ENCODE measurements at regions not wholly inside any gene's neighbourhood (a gene's known extent, or its start where the extent isn't known, plus 50 kb on each side); places are given as distances from the start of the nearest gene placed in this dataset.
"Not testable (repeated sequence)": the region's sequence is repeated elsewhere in the genome, so short reads cannot be mapped to it uniquely, and the experiment has no call there.

DNA sequence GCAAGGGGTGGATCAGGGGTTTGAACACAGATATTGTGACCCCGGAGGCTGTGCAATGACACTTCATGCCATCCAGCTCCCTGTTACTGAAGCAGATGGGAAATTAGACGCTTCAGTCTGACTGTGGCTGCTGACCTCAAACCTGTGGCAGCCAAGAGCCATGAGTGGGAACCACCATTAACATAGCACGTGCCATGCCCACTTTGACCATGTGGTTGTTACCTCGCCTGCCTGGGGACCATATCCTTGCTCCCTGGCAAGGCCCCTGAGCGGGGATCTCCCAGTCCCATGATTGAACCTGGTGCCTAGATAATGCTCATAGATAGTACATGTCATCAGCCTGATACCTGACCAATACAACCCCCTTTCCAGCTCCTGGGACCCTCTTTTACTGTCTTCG lies 68.9 kb downstream of the CYP26B1 start:
- intact Hi-C loops (cut with micrococcal nuclease) = no loop called here

- intact Hi-C loops (cut with micrococcal nuclease) = no loop called here
Measured at GRCh38 chr2:72077702-72078169, 69.9 kb downstream of the CYP26B1 start.

- intact Hi-C loops (cut with micrococcal nuclease) = not testable (repeated sequence)
Measured at GRCh38 chr2:72073373-72073772, 74.3 kb downstream of the CYP26B1 start.

- intact Hi-C loops (cut with micrococcal nuclease) = not testable (repeated sequence)
Measured at GRCh38 chr2:72064197-72064596, 83.5 kb downstream of the CYP26B1 start.

DNA sequence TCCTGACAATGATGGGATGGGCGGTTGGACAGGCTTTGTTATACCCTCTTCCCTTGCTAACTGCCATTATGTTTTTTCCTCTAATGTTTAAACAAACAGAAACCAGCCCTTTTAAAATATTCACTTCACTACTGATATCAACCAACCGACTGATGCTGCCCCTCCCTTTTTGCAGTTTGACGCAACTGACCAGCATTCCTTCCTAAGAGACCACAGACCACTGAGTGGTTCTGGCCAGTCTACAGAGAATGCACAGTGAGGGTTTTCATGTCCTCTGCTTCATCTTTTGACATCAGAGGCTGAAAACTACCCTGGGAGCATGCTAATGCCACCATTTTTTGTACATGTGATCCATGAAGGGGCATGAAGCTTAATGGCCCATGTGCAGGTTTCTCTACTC lies 85.3 kb downstream of the CYP26B1 start:
- intact Hi-C loops (cut with micrococcal nuclease) = no loop called here

DNA sequence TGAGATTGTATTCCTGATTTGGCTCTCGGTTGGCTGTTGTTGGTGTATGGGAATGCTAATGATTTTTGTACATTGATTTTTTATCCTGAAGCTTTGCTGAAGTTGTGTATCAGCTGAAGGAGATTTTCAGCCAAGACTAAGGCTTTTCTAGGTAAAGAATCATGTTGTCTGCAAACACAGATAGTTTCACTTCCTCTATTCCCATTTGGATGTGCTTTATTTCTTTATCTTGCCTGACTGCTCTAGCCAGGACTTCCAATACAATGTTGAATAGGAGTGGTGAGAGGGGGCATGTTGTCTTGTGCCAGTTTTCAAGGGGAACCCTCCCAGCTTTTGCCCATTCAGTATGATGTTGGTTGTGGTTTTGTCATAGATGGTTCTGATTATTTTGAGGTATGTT lies 90.4 kb downstream of the CYP26B1 start:
- intact Hi-C loops (cut with micrococcal nuclease) = no loop called here

GRCh38 chr2:72051971-72052505 lies 95.6 kb downstream of the CYP26B1 start:
- intact Hi-C loops (cut with micrococcal nuclease) = no loop called here

- intact Hi-C loops (cut with micrococcal nuclease) = no loop called here
Measured at GRCh38 chr2:72051204-72051603, 96.5 kb downstream of the CYP26B1 start.

DNA sequence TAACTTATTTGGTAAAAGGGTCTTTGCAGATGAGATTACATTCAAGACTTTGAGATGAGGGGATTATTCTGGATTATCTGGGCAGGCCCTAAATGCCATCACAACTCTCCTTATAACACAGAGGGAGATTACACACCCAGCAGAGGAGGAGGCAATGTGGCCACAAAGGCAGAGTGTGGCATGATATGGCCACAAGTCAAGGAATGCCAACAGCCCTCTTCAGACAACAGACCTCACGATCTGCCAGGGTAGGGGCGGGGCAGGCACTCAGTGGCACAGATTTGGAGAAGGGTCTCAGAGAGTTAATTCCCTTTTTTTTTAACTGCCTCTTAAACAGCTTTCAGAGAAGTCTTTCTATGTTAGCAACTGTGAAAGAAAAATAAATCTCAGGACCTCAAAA lies 96.9 kb downstream of the CYP26B1 start:
- intact Hi-C loops (cut with micrococcal nuclease) = no loop called here

- intact Hi-C loops (cut with micrococcal nuclease) = no loop called here
Measured at GRCh38 chr2:72048881-72049477, 98.7 kb downstream of the CYP26B1 start.

GRCh38 chr2:72043985-72044384 lies 103.7 kb downstream of the CYP26B1 start:
- intact Hi-C loops (cut with micrococcal nuclease) = no loop called here

GRCh38 chr2:72041638-72042111 lies 106.0 kb downstream of the CYP26B1 start:
- intact Hi-C loops (cut with micrococcal nuclease) = no loop called here

- intact Hi-C loops (cut with micrococcal nuclease) = no loop called here
Measured at GRCh38 chr2:72040629-72041571, 106.8 kb downstream of the CYP26B1 start.

- intact Hi-C loops (cut with micrococcal nuclease) = no loop called here
Measured at GRCh38 chr2:72038524-72038923, 109.1 kb downstream of the CYP26B1 start.

DNA sequence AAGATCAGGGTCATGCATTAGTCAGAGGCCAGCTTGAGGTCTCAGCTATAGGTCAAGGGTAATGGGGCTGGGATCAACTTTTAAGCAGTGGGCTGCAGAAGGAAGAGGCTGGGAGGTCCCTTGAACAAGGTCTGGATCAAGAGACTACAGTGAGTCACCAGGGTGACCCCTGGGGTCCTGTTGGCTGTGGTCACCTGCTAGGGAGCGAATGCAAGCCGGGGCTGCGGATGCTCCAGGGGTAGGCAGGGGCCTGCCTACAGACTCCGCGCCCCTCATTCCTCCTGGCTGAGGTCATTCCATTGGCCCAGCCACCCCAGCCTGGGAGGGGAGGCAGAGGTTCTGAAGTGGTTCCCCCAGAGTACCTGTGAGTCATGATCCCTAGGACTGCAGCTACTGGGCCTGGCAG lies 110.4 kb downstream of the CYP26B1 start:
- intact Hi-C loops (cut with micrococcal nuclease) = no loop called here

DNA sequence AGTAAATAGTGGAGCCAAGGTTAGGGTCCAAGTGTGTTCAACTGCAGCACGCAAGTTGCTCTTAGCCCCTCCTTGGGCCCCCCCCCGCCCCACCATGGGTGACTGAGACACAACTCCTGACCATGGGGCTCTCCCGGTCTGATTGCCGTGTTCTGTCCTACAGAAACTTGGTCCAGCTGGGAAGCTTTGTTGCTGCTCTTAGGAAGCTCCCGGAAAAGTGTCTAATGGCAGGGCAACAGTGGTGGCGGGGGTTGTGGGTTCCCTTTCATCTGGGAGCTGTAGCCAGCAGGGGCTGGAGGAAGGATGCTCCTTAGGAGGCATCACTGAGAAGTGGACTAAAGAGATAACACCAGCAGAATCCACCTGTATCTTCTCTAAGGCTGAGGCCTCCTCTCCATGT lies 111.1 kb downstream of the CYP26B1 start:
- intact Hi-C loops (cut with micrococcal nuclease) = no loop called here

DNA sequence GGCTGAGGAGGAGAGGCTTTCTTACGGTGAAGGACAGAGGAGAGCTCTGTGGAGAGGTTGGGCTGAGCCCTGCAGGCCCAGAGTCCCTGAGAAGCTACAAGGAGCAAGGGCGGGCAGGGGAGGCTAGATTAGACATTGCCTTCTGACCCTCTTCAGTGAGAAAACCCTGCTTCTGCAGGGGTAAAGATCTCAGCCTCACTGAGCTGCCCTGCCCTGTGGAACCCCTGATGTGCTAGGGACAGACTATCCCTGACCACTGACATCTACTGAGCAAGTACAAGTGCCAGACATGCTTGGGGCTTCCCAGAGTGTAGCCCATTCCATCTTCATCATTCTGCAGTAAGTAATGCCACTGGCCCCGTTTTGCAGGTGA lies 111.5 kb downstream of the CYP26B1 start:
- intact Hi-C loops (cut with micrococcal nuclease) = no loop called here

- intact Hi-C loops (cut with micrococcal nuclease) = no loop called here
Measured at GRCh38 chr2:72035518-72036172, 112.0 kb downstream of the CYP26B1 start.

DNA sequence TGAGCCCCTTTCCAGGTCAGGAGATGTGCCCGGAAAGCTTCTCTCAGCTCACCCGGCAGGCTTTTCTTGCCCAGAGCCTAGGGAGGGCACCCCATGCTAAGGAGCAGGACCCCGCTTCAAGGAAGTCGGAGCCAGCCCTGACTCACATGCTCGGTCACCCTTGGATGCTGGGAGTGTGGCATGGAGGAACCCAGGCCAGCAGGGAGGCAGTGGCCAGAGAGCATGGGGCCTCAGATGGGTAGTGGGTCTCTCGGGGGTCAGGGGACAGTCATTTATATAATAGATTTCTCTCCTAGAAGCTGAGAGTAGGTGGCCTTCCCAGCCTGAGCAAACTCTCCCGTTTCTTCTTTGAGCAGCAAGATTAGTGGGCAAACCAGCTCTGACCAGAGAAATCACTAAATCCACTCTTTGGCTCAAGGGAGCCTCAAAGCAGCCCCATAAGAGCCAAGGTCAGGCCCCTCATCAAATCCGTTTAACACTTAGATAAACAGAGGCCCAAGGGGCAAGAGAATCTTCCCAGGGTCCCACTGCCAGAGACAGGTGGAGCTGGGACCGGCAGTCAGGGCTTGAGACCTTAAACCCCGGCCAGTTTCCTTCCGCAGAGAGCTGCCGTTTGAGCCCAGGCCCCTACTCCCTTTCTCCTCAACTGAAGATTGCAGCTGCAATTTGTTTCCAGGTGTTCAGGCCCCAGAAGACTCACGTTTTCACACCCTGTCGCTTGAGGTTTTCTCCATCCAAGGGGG lies 113.1 kb downstream of the CYP26B1 start:
- intact Hi-C loops (cut with micrococcal nuclease) = no loop called here

DNA sequence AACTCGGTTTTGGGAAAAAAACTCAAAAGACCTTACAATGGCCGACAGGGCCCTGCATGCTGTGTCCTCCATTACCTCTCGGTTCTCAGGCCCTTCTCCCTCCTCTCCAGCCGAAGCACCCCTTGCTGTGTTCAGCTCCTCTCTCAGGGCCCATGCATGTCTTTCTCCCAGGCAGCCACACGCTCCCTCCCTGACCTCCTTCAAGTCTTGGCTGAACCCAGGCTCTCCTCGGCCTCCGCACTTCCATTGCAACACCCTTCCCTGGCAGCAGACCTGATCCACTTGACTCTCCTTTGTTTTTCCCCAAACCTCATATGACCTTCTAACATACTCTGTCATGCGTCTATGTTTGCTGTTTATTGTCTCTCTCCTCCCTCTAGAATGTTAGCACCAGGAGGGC lies 114.0 kb downstream of the CYP26B1 start:
- intact Hi-C loops (cut with micrococcal nuclease) = no loop called here

GRCh38 chr2:72032481-72033041 lies 115.1 kb downstream of the CYP26B1 start:
- intact Hi-C loops (cut with micrococcal nuclease) = no loop called here
